IMR-90 (cell line): ENCODE measurements at regions not wholly inside any gene's neighbourhood (a gene's known extent, or its start where the extent isn't known, plus 50 kb on each side); places are given as distances from the start of the nearest gene placed in this dataset.

Source experiments
- ATAC-seq: fragments of 200-7000 bp; cut with Tn5 transposase; 2 replicates; pipeline ENCODE4 v1.9.1; 2020; ENCODE audit warnings: low read depth, mild to moderate bottlenecking, moderate library complexity
- BruUV-seq: library from RNA; stranded (reverse); fragments of 400-500 nt; replicated peaks from 2 replicates; lab custom pipeline; 2021; lab: Mats Ljungman, UMichigan
- CTCF ChIA-PET: fragments of 300-600 bp; formaldehyde crosslinking; extraction: SDS; loops from one replicate; lab custom pipeline; 2021; ENCODE audit warnings: antibody characterized with exemption; lab: Yijun Ruan, JAX
- POLR2A ChIA-PET: fragments of 300-600 bp; sonication (Branson Sonifier 250); formaldehyde crosslinking; loops from one replicate; lab custom pipeline; 2022; ENCODE audit warnings: antibody characterized with exemption; ENCODE audit not compliant: unreplicated experiment; lab: Charles Lee
- DNase-seq: peaks from one replicate; pipeline ENCODE4 v3.0.0; 2013
- H2AFZ ChIP-seq: replicated peaks from 2 replicates; pipeline ENCODE3; 2013; ENCODE audit warnings: low read length, mild to moderate bottlenecking; ENCODE audit not compliant: poor library complexity
- H2AK5ac ChIP-seq: 2 replicates; pipeline ENCODE4 v1.6.1; 2013; ENCODE audit warnings: low read depth, low read length, inconsistent platforms
- H2AK9ac ChIP-seq: replicated peaks from 2 replicates; pipeline ENCODE3; 2013; ENCODE audit warnings: mild to moderate bottlenecking, low read depth, low read length, moderate library complexity; ENCODE audit not compliant: poor library complexity
- H2BK120ac ChIP-seq: 2 replicates; pipeline ENCODE4 v1.6.1; 2013; ENCODE audit warnings: low read depth, low read length, inconsistent platforms
- H2BK15ac ChIP-seq: 3 replicates; pipeline ENCODE4 v1.6.1; 2013; ENCODE audit warnings: low read depth, low read length, inconsistent platforms
- H2BK20ac ChIP-seq: 2 replicates; pipeline ENCODE4 v1.6.1; 2013; ENCODE audit warnings: low read depth, mild to moderate bottlenecking, inconsistent platforms, low read length, moderate library complexity
- H2BK5ac ChIP-seq: 2 replicates; pipeline ENCODE4 v1.6.1; 2013; ENCODE audit warnings: mild to moderate bottlenecking, low read depth, low read length, inconsistent platforms; ENCODE audit not compliant: poor library complexity, severe bottlenecking
- H3K14ac ChIP-seq: replicated peaks from 2 replicates; pipeline ENCODE4 v1.6.1; 2013; ENCODE audit warnings: low read depth, low read length, inconsistent platforms
- H3K18ac ChIP-seq: 2 replicates; pipeline ENCODE4 v1.6.1; 2013; ENCODE audit warnings: low read depth, low read length, control low read depth
- H3K23ac ChIP-seq: 2 replicates; pipeline ENCODE4 v1.6.1; 2013; ENCODE audit warnings: low read depth, low read length, inconsistent platforms
- H3K27ac ChIP-seq: 2 replicates; pipeline ENCODE4 v1.5.1; 2013; ENCODE audit warnings: mild to moderate bottlenecking, control low read depth, low read length; ENCODE audit not compliant: insufficient read depth
- H3K27me3 ChIP-seq: 2 replicates; pipeline ENCODE4 v1.6.1; 2013; ENCODE audit warnings: low read length; ENCODE audit not compliant: control insufficient read depth, insufficient read depth
- H3K36me3 ChIP-seq: 2 replicates; pipeline ENCODE4 v1.6.1; 2013; ENCODE audit warnings: low read length, mixed read lengths; ENCODE audit not compliant: control insufficient read depth, insufficient read depth
- H3K4ac ChIP-seq: 2 replicates; pipeline ENCODE4 v1.6.1; 2013; ENCODE audit warnings: low read depth, low read length, inconsistent platforms
- H3K4me1 ChIP-seq: 2 replicates; pipeline ENCODE4 v1.6.1; 2013; ENCODE audit warnings: low read length, mixed read lengths; ENCODE audit not compliant: control insufficient read depth, insufficient read depth
- H3K4me2 ChIP-seq: 2 replicates; pipeline ENCODE4 v1.6.1; 2013; ENCODE audit warnings: low read depth, mild to moderate bottlenecking, control low read depth, low read length, moderate library complexity
- H3K4me3 ChIP-seq: 2 replicates; pipeline ENCODE4 v1.5.1; 2013; ENCODE audit warnings: low read depth, mild to moderate bottlenecking, control low read depth, low read length, moderate library complexity; ENCODE audit not compliant: insufficient read depth
- H3K56ac ChIP-seq: 2 replicates; pipeline ENCODE4 v1.6.1; 2013; ENCODE audit warnings: low read length, inconsistent platforms; ENCODE audit not compliant: insufficient read depth; ENCODE audit errors: extremely low read depth
- H3K79me1 ChIP-seq, 2 experiments: 2 replicates each; pipeline ENCODE4 v1.6.1; 2013; ENCODE audit warnings: low read length in 2 of 2, inconsistent platforms in 1 of 2, low read depth in 1 of 2
- H3K9ac ChIP-seq: 2 replicates; pipeline ENCODE4 v1.6.1; 2013; ENCODE audit warnings: low read depth, low read length, control low read depth
- H3K9me1 ChIP-seq: 2 replicates; pipeline ENCODE4 v1.6.1; 2013; ENCODE audit warnings: low read length, inconsistent platforms; ENCODE audit not compliant: insufficient read depth
- H3K9me3 ChIP-seq: 2 replicates; pipeline ENCODE4 v1.6.1; 2013; ENCODE audit warnings: low read length; ENCODE audit not compliant: control insufficient read depth, insufficient read depth
- H4K20me1 ChIP-seq: 2 replicates; pipeline ENCODE4 v1.6.1; 2013; ENCODE audit warnings: low read length, inconsistent platforms; ENCODE audit not compliant: insufficient read depth
- H4K5ac ChIP-seq: 2 replicates; pipeline ENCODE4 v1.6.1; 2013; ENCODE audit warnings: mild to moderate bottlenecking, low read depth, low read length, control low read depth
- H4K8ac ChIP-seq, 2 experiments: 2 replicates each; pipeline ENCODE4 v1.6.1; 2013; ENCODE audit warnings: low read depth in 2 of 2, low read length in 2 of 2, control low read depth in 1 of 2, inconsistent platforms in 1 of 2
- H4K91ac ChIP-seq: 2 replicates; pipeline ENCODE4 v1.6.1; 2013; ENCODE audit warnings: low read depth, low read length, inconsistent platforms; ENCODE audit not compliant: insufficient read depth
- BHLHE40 ChIP-seq: fragments of 150-350 bp; IDR thresholded peaks from 2 replicates; pipeline ENCODE4 v1.6.1; 2016; ENCODE audit warnings: mild to moderate bottlenecking, low read depth, low read length
- CHD1 ChIP-seq: IDR thresholded peaks from 2 replicates; pipeline ENCODE4 v1.6.1; 2012; ENCODE audit warnings: low read depth, low read length, improper control_type of control experiment
- CTCF ChIP-seq: conservative IDR thresholded peaks from 2 replicates; pipeline ENCODE4 v1.5.1; 2012; ENCODE audit warnings: mild to moderate bottlenecking, low read depth, low read length, improper control_type of control experiment
- FOS ChIP-seq: fragments of 150-350 bp; IDR thresholded peaks from 2 replicates; pipeline ENCODE4 v1.6.1; 2016; ENCODE audit warnings: low read depth, low read length
- MAZ ChIP-seq: IDR thresholded peaks from 2 replicates; pipeline ENCODE4 v1.6.1; 2012; ENCODE audit warnings: low read depth, mild to moderate bottlenecking, low read length, improper control_type of control experiment, moderate library complexity, borderline replicate concordance
- MXI1 ChIP-seq: IDR thresholded peaks from 2 replicates; pipeline ENCODE4 v1.6.1; 2012; ENCODE audit warnings: low read depth, mild to moderate bottlenecking, low read length, moderate library complexity, borderline replicate concordance
- POLR2A ChIP-seq: IDR thresholded peaks from 2 replicates; pipeline ENCODE4 v1.6.1; 2012; ENCODE audit warnings: mild to moderate bottlenecking, low read depth, low read length
- RAD21 ChIP-seq: IDR thresholded peaks from 2 replicates; pipeline ENCODE4 v1.6.1; 2012; ENCODE audit warnings: low read length, improper control_type of control experiment
- SMC3 ChIP-seq: fragments of 150-350 bp; IDR thresholded peaks from 2 replicates; pipeline ENCODE4 v1.6.1; 2016; ENCODE audit warnings: low read depth, mild to moderate bottlenecking, antibody characterized with exemption, low read length, moderate library complexity
- WGBS, 2 experiments: methylation state at CpG; one replicate each; pipeline versions ENCODE4 v1.1.5 to v1.1.7; 2013; ENCODE audit warnings: missing lambda C conversion rate in 2 of 2; ENCODE audit not compliant: insufficient read length in 1 of 2; ENCODE audit errors: extremely low coverage in 2 of 2; 5-methylcytosine and 5-hydroxymethylcytosine counted together
- dilution Hi-C: fragments of 300-500 bp; cut with HindIII; formaldehyde crosslinking; loops from one replicate; pipeline ENCODE4 v1.14.3; 2018; ENCODE audit warnings: low sequenced_read_pairs; ENCODE audit not compliant: unreplicated experiment
- in situ Hi-C: fragments of 300-500 bp; cut with MboI; formaldehyde crosslinking; loops from 3 replicates; pipeline ENCODE4 v1.14.3; 2019; ENCODE audit warnings: low sequenced_read_pairs, inconsistent platforms, mixed read lengths
- intact Hi-C: fragments of 100-400 bp; cut with micrococcal nuclease; formaldehyde crosslinking; loops from 2 replicates; pipeline ENCODE4 v1.10.0; 2022

GRCh38 chr6:871503-871902 lies 178.6 kb upstream of the EXOC2 start:
- H3K36me3 ChIP-seq: no peaks in the 10 kb centered on the region
- H2BK120ac ChIP-seq: no peak overlapping the region
- no peak overlapping the region for H3K4ac ChIP-seq
- no peak overlapping the region for H4K91ac ChIP-seq
- H4K20me1 ChIP-seq: no peaks in the 10 kb centered on the region
- no peak overlapping the region for H3K9ac ChIP-seq
- H2BK15ac ChIP-seq: no peak overlapping the region
- no peaks in the 10 kb centered on the region for H3K9me1 ChIP-seq
- dilution Hi-C loops: no loop called here
- H3K27me3 ChIP-seq: peaks cover 6% of the 10 kb centered on the region
- H2BK5ac ChIP-seq: no peak overlapping the region
- no peaks in the 10 kb centered on the region for H3K79me1 ChIP-seq
- no peak overlapping the region for H4K8ac ChIP-seq
- WGBS, 2 experiments: no CpG with 5 or more reads among the region's 6 CpGs
- no peak overlapping the region for H3K4me3 ChIP-seq
- H3K14ac ChIP-seq: no peak overlapping the region
- no peak overlapping the region for H3K56ac ChIP-seq
- DNase-seq (no peak), ATAC-seq (no peak)
- no peak for TF ChIP-seq SMC3
- TF ChIP-seq RAD21: no peak
- TF ChIP-seq CTCF: no peak
- no peak for TF ChIP-seq CHD1
- no peak for TF ChIP-seq BHLHE40
- TF ChIP-seq FOS: no peak
- TF ChIP-seq MXI1: no peak
- no peak for TF ChIP-seq POLR2A
- TF ChIP-seq MAZ: no peak
- H3K4me1 ChIP-seq: no peaks in the 10 kb centered on the region
- no peak overlapping the region for H2AK5ac ChIP-seq
- no peak overlapping the region for H2BK20ac ChIP-seq
- H2AFZ ChIP-seq: no peak overlapping the region
- in situ Hi-C loops: no loop called here
- H3K23ac ChIP-seq: no peak overlapping the region
- H3K18ac ChIP-seq: no peak overlapping the region
- ChIA-PET POLR2A (no interaction called here), CTCF (no interaction called here)
- no peak overlapping the region for H3K4me2 ChIP-seq
- intact Hi-C loops: no loop called here
- no TSS peak for BruUV-seq
- no peak overlapping the region for H3K27ac ChIP-seq
- H4K5ac ChIP-seq: no peak overlapping the region
- no peaks in the 10 kb centered on the region for H3K9me3 ChIP-seq
- no peak overlapping the region for H2AK9ac ChIP-seq
